Spleen (tissue), 11 donors: ENCODE measurements at regions not wholly inside any gene's neighbourhood (a gene's known extent, or its start where the extent isn't known, plus 50 kb on each side); places are given as distances from the start of the nearest gene placed in this dataset.
"Not testable (repeated sequence)": the region's sequence is repeated elsewhere in the genome, so short reads cannot be mapped to it uniquely, and the experiment has no call there.

Experiments
- DNase-seq: peaks from one replicate; pipeline ENCODE4 v3.0.0-alpha.2; 2020
- H3K27ac ChIP-seq, 8 donors: fragments of 200-600 bp; sonication (generic) in 7 of 8; 1 replicate in 4 of 8; 2 replicates in 4 of 8; pipeline versions ENCODE4 v1.5.0 to v1.8.0; 2016 to 2021; ENCODE audit warnings: inconsistent platforms in 4 of 8, mild to moderate bottlenecking in 4 of 8, moderate library complexity in 1 of 8
- H3K27me3 ChIP-seq, 7 donors: fragments of 200-600 bp; sonication (generic) in 6 of 7; replicated peaks in 1 of 7; 1 replicate in 4 of 7; 2 replicates in 3 of 7; pipeline versions ENCODE4 v1.5.0 to v1.8.0; 2016 to 2021; ENCODE audit warnings: inconsistent platforms in 3 of 7, mild to moderate bottlenecking in 1 of 7
- H3K36me3 ChIP-seq, 6 donors: fragments of 200-600 bp; sonication (generic) in 5 of 6; 1 replicate in 4 of 6; 2 replicates in 2 of 6; pipeline versions ENCODE4 v1.5.0 to v1.8.0; 2016 to 2021; ENCODE audit warnings: inconsistent platforms in 2 of 6
- H3K4me1 ChIP-seq, 6 donors: fragments of 200-600 bp; sonication (generic) in 5 of 6; 1 replicate in 3 of 6; 2 replicates in 3 of 6; pipeline versions ENCODE4 v1.5.0 to v1.8.0; 2016 to 2021; ENCODE audit warnings: inconsistent platforms in 3 of 6
- H3K4me3 ChIP-seq, 8 donors: fragments of 200-600 bp; sonication (generic) in 7 of 8; 1 replicate in 4 of 8; 2 replicates in 4 of 8; pipeline versions ENCODE4 v1.5.0 to v1.8.0; 2016 to 2021; ENCODE audit warnings: inconsistent platforms in 4 of 8, mild to moderate bottlenecking in 4 of 8, moderate library complexity in 2 of 8
- H3K9me3 ChIP-seq, 8 donors: fragments of 200-600 bp; sonication (generic) in 7 of 8; 1 replicate in 4 of 8; 2 replicates in 4 of 8; pipeline versions ENCODE4 v1.5.0 to v1.8.0; 2016 to 2021; ENCODE audit warnings: inconsistent platforms in 4 of 8
- WGBS, 5 donors: extraction: QIAGEN DNeasy Blood & Tissue Kit in 3 of 5; methylation state at CpG; one replicate each; pipeline versions ENCODE4 v1.1.5 to v1.1.7; 2013 to 2018; 5-methylcytosine and 5-hydroxymethylcytosine counted together
- intact Hi-C: fragments of 100-400 bp; cut with DNase I; formaldehyde crosslinking; loops from one replicate; pipeline ENCODE4 v1.15.0; 2023; ENCODE audit warnings: low total_unique reads
- donor health status: healthy with polysubstance abuse.
- donor health status: DM: no; HTN: no; CAD: no; lungs with moderate emphysema.
- donor health status: DM: no; HTN: no; CAD: no.
- donor health status: Bipolar disorder and iron deficiency.
- donor health status: healthy.
- donor health status: DM: no; HTN: no; CAD: no.
- donor health status: DM: yes; HTN: yes; CAD: no.

DNA sequence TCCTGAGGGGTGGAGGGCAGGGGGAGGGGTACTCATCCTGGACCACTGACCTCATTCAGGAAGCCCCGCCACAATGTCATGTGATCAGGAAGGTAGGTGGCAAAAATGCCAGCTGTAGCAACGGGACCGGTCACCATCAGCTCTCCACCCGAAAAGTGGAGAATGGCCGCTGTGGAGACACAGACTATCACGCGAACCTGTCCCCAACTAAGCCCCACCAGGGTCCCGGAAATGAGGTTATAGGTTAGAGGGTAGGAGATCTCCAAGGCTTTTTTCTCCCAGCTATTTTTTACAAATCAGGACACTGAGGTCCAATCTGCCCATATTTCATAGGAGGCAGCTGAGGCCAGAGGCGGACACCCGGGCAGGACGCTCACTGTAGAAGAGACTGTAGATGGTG is 1966.9 kb downstream of the FOXD4L5 start:
- H3K27me3 ChIP-seq, H3K27ac ChIP-seq, H3K36me3 ChIP-seq, H3K4me1 ChIP-seq, H3K4me3 ChIP-seq, intact Hi-C loops, H3K9me3 ChIP-seq: not testable (repeated sequence)
- peak; percentile 44 for DNase-seq
- 88 to 98% (median 94%) methylated on average over 3 to 10 of the region's 11 CpGs for WGBS, 5 donors

DNA sequence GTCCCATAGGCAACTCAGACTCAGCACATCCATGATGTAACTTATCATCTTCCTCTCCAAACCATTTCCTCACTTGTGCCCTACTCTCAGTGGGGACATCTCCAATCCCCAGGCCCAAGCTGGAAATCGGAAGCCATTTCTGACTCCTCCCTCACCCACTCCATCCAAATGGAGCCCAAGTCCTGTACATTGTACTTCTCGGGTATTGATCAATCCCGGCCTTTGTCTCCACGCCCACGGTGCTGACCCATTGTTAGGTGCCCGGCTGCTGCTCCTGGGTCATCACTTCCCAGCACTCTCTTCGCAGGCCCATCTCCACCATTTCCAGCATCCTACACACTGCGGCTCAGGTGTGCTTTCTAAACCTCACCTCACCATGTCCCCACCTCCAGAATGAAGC is 1969.6 kb downstream of the FOXD4L5 start:
- H3K27ac ChIP-seq, H3K9me3 ChIP-seq, H3K4me3 ChIP-seq, H3K4me1 ChIP-seq, intact Hi-C loops, H3K27me3 ChIP-seq, H3K36me3 ChIP-seq: not testable (repeated sequence)
- peak; percentile 63 for DNase-seq
- 80 to 98% (median 96%) methylated on average over 6 to 7 of the region's 8 CpGs for WGBS, 5 donors

DNA sequence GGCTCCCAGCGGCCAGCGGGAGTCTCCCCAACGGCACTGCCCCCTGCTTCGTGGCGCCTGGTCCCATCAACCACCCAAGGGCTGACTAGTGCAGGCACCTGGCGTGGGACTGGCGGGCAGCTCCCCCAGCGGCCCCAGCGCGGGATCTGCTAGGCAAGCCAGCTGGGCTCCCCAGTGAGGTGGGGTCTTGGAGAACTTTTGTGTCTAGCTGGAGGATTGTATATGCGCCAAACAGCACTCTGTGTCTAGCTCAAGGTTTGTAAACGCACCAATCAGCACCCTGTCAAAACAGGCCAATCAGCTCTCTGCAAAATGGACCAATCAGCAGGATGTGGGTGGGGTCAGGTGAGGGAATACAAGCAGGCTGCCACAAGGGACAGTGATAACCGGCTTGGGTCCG is 1988.2 kb downstream of the FOXD4L5 start:
- H3K4me3 ChIP-seq, H3K9me3 ChIP-seq, H3K27me3 ChIP-seq, H3K27ac ChIP-seq, H3K36me3 ChIP-seq, H3K4me1 ChIP-seq, intact Hi-C loops: not testable (repeated sequence)
- 90 to 98% (median 91%) methylated on average over 6 to 11 of the region's 14 CpGs for WGBS, 5 donors
- DNase-seq: peak; percentile 34

DNA sequence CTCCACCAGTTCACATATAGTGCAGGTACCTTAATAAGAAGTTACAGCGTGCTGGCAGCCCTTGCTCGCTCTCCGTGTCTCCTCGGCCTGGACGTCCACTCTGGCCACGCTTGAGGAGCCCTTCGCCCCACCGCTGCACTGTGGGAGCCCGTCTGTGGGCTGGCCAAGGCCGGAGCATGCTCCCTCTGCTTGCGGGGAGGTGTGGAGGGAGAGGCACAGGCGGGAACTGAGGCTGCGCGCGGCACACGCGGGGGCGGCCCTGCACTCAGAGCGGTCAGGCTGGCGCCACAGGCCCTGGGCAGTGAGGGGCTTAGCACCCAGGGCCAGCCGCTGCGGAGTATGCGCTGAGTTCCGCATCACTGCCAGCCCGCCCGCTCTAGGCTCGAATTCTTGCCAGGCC is 1988.6 kb downstream of the FOXD4L5 start:
- H3K27ac ChIP-seq, H3K4me3 ChIP-seq, H3K27me3 ChIP-seq, intact Hi-C loops, H3K9me3 ChIP-seq, H3K4me1 ChIP-seq, H3K36me3 ChIP-seq: not testable (repeated sequence)
- WGBS, 5 donors: 91 to 96% (median 91%) methylated on average over 9 to 20 of the region's 27 CpGs; no CpG with 5 or more reads in 2 of the 5 donors
- DNase-seq: peak; percentile 67

DNA sequence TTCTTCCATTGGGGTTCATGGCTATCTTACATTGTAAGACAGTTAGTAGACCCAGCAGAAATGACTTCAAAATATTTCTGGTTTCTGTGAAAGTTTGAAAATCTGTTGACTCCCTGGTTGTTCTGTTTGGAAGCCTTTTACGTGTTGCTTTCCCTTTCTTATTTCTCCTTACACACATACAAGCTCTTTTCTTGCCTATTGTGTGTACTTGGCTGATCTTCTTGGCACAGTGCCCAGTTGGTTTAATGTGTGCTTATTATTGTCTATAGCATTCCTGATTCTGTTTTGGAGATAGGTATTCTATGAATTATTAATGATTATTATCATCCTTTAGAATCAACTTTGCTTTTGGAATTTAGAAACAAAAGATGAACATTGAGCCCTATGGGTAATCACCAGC is 1995.0 kb downstream of the FOXD4L5 start:
- 66 to 71% (median 71%) methylated on average over 1 of the region's 1 CpG for WGBS, 5 donors
- DNase-seq, H3K4me1 ChIP-seq, H3K27ac ChIP-seq, H3K27me3 ChIP-seq, intact Hi-C loops, H3K36me3 ChIP-seq, H3K4me3 ChIP-seq, H3K9me3 ChIP-seq: not testable (repeated sequence)
